ENCODE measurements at regions not wholly inside any gene's neighbourhood (a gene's known extent, or its start where the extent isn't known, plus 50 kb on each side); places are given as distances from the start of the nearest gene placed in this dataset.

- Histone ChIP-seq H3K9ac (ENCODE audit: low read length) (no peak overlapping the region), H3K27me3 (replicated peaks in 1 of 4; ENCODE audit: control extremely low read depth in 1 of 4, control insufficient read depth in 3 of 4, insufficient read depth in 4 of 4, low read length in 3 of 4) (no peaks in the 10 kb centered on the region), H3K4me2 (replicated peaks; ENCODE audit: low read depth, low read length, poor library complexity, severe bottlenecking) (no peak overlapping the region), H3K27ac (ENCODE audit: low read length in 2 of 2) (no peak overlapping the region), H3K79me2 (ENCODE audit: control insufficient read depth, insufficient read depth, low read length) (no peaks in the 10 kb centered on the region), H3K36me3 (replicated peaks in 1 of 2; ENCODE audit: control extremely low read depth in 1 of 2, control insufficient read depth in 1 of 2, extremely low read depth in 1 of 2, insufficient read depth in 2 of 2, low read length in 1 of 2) (no peaks in the 10 kb centered on the region), H3K4me1 (ENCODE audit: control insufficient read depth in 2 of 2, insufficient read depth in 2 of 2, low read length in 2 of 2) (no peaks in the 10 kb centered on the region), H3K9me3 (ENCODE audit: control extremely low read depth in 1 of 3, control insufficient read depth in 2 of 3, insufficient read depth in 1 of 3, low read length in 2 of 3) (no peaks in the 10 kb centered on the region), H2AFZ (ENCODE audit: insufficient read depth, low read depth, low read length, poor library complexity, severe bottlenecking) (no peak overlapping the region), H3K4me3 (ENCODE audit: control extremely low read depth in 1 of 5, extremely low read depth in 1 of 5, insufficient read depth in 1 of 5, low read depth in 2 of 5, low read length in 4 of 5) (no peak overlapping the region), H4K20me1 (ENCODE audit: control insufficient read depth, insufficient read depth, low read length, poor library complexity, severe bottlenecking) (no peaks in the 10 kb centered on the region)
- POLR2A ChIA-PET = no interaction called here
- H3K9me3 Mint-ChIP-seq (ENCODE audit: insufficient read depth) = no peaks in the 10 kb centered on the region
- ATAC-seq (ENCODE audit: low read depth) (no peak), DNase-seq (no peak)
- TF ChIP-seq CTCF (IDR thresholded peaks at IDR 0.05) = no peak
- no peak for TF ChIP-seq EZH2 (IDR thresholded peaks at IDR 0.05; ENCODE audit: borderline replicate concordance, insufficient read depth, low read depth, low read length, poor library complexity, severe bottlenecking)
- H3K27me3 Mint-ChIP-seq = no peaks in the 10 kb centered on the region
- no peaks in the 10 kb centered on the region for H3K4me1 Mint-ChIP-seq
- CTCF ChIA-PET = no interaction called here
- intact Hi-C loops (cut with micrococcal nuclease) = no loop called here
- no peak overlapping the region for H3K4me3 Mint-ChIP-seq
- WGBS (ENCODE audit: insufficient coverage) = 60% methylated on average over 1 of the region's 3 CpGs
- H3K27ac Mint-ChIP-seq = no peak overlapping the region
Observed at GRCh38 chr2:192555740-192556139, 361.0 kb upstream of the TMEFF2 start.

- CTCF ChIA-PET = no interaction called here
- Histone ChIP-seq H3K79me2 (ENCODE audit: control insufficient read depth, insufficient read depth, low read length) (no peaks in the 10 kb centered on the region), H2AFZ (ENCODE audit: insufficient read depth, low read depth, low read length, poor library complexity, severe bottlenecking) (no peak overlapping the region), H3K4me3 (ENCODE audit: control extremely low read depth in 1 of 5, extremely low read depth in 1 of 5, insufficient read depth in 1 of 5, low read depth in 2 of 5, low read length in 4 of 5) (no peak overlapping the region), H3K4me2 (replicated peaks; ENCODE audit: low read depth, low read length, poor library complexity, severe bottlenecking) (no peak overlapping the region), H3K4me1 (ENCODE audit: control insufficient read depth in 2 of 2, insufficient read depth in 2 of 2, low read length in 2 of 2) (no peaks in the 10 kb centered on the region), H3K27ac (ENCODE audit: low read length in 2 of 2) (no peak overlapping the region), H3K27me3 (replicated peaks in 1 of 4; ENCODE audit: control extremely low read depth in 1 of 4, control insufficient read depth in 3 of 4, insufficient read depth in 4 of 4, low read length in 3 of 4) (no peaks in the 10 kb centered on the region), H3K36me3 (replicated peaks in 1 of 2; ENCODE audit: control extremely low read depth in 1 of 2, control insufficient read depth in 1 of 2, extremely low read depth in 1 of 2, insufficient read depth in 2 of 2, low read length in 1 of 2) (no peaks in the 10 kb centered on the region), H3K9me3 (ENCODE audit: control extremely low read depth in 1 of 3, control insufficient read depth in 2 of 3, insufficient read depth in 1 of 3, low read length in 2 of 3) (no peaks in the 10 kb centered on the region), H4K20me1 (ENCODE audit: control insufficient read depth, insufficient read depth, low read length, poor library complexity, severe bottlenecking) (no peaks in the 10 kb centered on the region), H3K9ac (ENCODE audit: low read length) (no peak overlapping the region)
- H3K27me3 Mint-ChIP-seq = no peaks in the 10 kb centered on the region
- ATAC-seq (ENCODE audit: low read depth) (no peak), DNase-seq (no peak)
- intact Hi-C loops (cut with micrococcal nuclease) = no loop called here
- TF ChIP-seq EZH2 (IDR thresholded peaks at IDR 0.05; ENCODE audit: borderline replicate concordance, insufficient read depth, low read depth, low read length, poor library complexity, severe bottlenecking) (no peak), CTCF (IDR thresholded peaks at IDR 0.05) (no peak)
- no peaks in the 10 kb centered on the region for H3K4me1 Mint-ChIP-seq
- H3K27ac Mint-ChIP-seq = no peak overlapping the region
- POLR2A ChIA-PET = no interaction called here
- 100% methylated on average over 2 of the region's 3 CpGs for WGBS (ENCODE audit: insufficient coverage)
- no peak overlapping the region for H3K4me3 Mint-ChIP-seq
- H3K9me3 Mint-ChIP-seq (ENCODE audit: insufficient read depth) = no peaks in the 10 kb centered on the region
Observed at GRCh38 chr2:192551760-192552159, 357.0 kb upstream of the TMEFF2 start.

Data from B cell (primary cell).